ENCODE measurements at regions not wholly inside any gene's neighbourhood (a gene's known extent, or its start where the extent isn't known, plus 50 kb on each side); places are given as distances from the start of the nearest gene placed in this dataset.

DNA sequence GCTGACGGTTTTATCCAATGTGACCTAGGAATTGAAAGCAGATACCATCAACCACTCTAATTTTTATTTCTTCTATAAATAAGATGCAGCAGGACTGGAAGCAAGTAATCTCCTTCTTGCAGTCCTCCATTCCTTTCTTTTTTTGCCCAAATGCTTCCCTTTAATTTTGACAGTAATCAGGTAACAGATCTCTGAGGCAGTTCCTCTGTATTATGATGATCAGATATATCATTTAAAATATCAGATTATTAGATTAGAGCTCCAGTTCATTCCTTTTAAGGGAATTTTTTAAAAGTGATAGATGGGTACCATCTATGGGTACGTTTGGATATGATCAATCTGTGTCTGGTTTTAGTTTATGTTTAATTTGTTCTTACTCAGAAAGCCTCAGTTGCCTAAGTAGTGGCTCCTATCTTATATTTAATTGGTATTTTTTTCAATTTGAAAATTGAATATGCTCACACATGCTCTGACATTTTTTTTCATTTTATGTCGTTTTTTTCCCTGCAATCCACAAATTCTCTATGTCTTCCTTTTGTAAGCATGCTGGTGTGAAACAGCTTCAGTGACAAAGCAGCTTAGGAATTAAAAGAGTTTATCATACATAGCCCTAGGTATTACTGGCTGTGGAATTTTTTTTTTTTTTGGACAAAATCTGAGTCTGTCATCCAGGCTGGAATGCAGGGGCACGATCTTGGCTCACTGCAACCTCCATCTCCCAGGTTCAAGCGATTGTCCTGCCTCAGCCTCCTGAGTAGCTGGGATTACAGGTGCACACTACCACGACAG, 73.7 kb upstream of the ANK2 start:
- H3K27me3 Mint-ChIP-seq (ENCODE audit: insufficient read depth), result no peaks in the 10 kb centered on the region
- Histone ChIP-seq H3K4me1 (ENCODE audit: control insufficient read depth, insufficient read depth, low read length) (no peaks in the 10 kb centered on the region), H3K27ac (ENCODE audit: low read depth, low read length) (no peak overlapping the region), H3K9me3 (ENCODE audit: control insufficient read depth, low read length) (peaks cover 19% of the 10 kb centered on the region), H3K9ac (ENCODE audit: extremely low read depth, low read length, poor library complexity, severe bottlenecking) (no peak overlapping the region), H3K4me3 (ENCODE audit: low read length) (no peak overlapping the region), H3K27me3 (ENCODE audit: control insufficient read depth, insufficient read depth, low read length, poor library complexity, severe bottlenecking) (no peaks in the 10 kb centered on the region), H3K36me3 (ENCODE audit: control insufficient read depth, insufficient read depth, low read length) (peaks cover 13% of the 10 kb centered on the region)
- WGBS, 2 experiments (ENCODE audit: insufficient coverage in 1 of 2, insufficient read length in 1 of 2), result 82 to 93% methylated on average over 2 to 6 of the region's 6 CpGs
- peaks cover 13% of the 10 kb centered on the region for H3K9me3 Mint-ChIP-seq
- peaks cover 17% of the 10 kb centered on the region for H3K4me1 Mint-ChIP-seq
- TF ChIP-seq, protein P1, sequence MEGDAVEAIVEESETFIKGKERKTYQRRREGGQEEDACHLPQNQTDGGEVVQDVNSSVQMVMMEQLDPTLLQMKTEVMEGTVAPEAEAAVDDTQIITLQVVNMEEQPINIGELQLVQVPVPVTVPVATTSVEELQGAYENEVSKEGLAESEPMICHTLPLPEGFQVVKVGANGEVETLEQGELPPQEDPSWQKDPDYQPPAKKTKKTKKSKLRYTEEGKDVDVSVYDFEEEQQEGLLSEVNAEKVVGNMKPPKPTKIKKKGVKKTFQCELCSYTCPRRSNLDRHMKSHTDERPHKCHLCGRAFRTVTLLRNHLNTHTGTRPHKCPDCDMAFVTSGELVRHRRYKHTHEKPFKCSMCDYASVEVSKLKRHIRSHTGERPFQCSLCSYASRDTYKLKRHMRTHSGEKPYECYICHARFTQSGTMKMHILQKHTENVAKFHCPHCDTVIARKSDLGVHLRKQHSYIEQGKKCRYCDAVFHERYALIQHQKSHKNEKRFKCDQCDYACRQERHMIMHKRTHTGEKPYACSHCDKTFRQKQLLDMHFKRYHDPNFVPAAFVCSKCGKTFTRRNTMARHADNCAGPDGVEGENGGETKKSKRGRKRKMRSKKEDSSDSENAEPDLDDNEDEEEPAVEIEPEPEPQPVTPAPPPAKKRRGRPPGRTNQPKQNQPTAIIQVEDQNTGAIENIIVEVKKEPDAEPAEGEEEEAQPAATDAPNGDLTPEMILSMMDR (conservative IDR thresholded peaks at IDR 0.05), result no peak
- H3K4me3 Mint-ChIP-seq, result no peak overlapping the region
- no peak overlapping the region for H3K27ac Mint-ChIP-seq
- H3K36me3 Mint-ChIP-seq (ENCODE audit: low read depth), result peaks cover 37% of the 10 kb centered on the region
- DNase-seq, result no peak

DNA sequence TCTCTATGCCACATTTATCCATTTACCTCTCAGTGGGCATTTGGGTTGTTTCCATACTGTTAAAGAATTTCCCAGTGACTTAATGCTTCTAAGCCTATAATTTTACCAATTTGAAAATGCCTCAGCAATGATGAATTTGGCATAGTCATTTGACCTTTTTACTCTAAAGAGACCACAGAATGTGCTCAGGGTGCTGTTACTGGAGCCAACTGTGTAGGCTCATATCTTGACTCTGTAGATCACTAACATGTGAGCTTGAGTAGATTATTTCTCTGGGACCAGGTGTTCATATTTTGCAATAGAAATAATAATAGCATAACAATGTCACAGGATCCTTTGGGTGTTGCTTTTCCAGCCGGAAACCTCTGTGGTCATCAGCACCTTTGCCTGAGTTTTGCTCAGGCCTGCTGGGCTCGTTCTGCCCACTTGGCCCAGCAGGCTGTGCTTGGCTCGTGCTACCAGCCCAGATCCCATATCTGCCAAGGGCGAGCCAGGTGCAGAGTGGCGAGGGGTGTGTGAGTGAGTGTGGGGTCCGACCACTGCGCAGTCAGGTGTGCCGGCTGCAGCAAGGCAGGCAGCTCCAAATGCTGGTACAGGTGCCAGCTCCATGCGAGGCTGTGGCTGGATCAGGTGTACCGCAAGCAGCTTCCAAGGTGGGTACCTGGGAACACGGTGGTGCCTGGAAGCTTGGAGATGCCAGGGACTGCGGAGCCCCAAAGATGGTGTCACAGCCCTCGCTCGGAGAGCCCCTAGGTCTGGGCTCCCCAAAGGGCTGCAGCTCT, 70.6 kb upstream of the ANK2 start:
- Histone ChIP-seq H3K27me3 (ENCODE audit: control insufficient read depth, insufficient read depth, low read length, poor library complexity, severe bottlenecking) (no peaks in the 10 kb centered on the region), H3K27ac (ENCODE audit: low read depth, low read length) (no peak overlapping the region), H3K9ac (ENCODE audit: extremely low read depth, low read length, poor library complexity, severe bottlenecking) (no peak overlapping the region), H3K36me3 (ENCODE audit: control insufficient read depth, insufficient read depth, low read length) (peaks cover 8% of the 10 kb centered on the region), H3K4me3 (ENCODE audit: low read length) (no peak overlapping the region), H3K4me1 (ENCODE audit: control insufficient read depth, insufficient read depth, low read length) (no peaks in the 10 kb centered on the region), H3K9me3 (ENCODE audit: control insufficient read depth, low read length) (peaks cover 24% of the 10 kb centered on the region)
- peaks cover 15% of the 10 kb centered on the region for H3K9me3 Mint-ChIP-seq
- H3K4me3 Mint-ChIP-seq, result no peak overlapping the region
- no peaks in the 10 kb centered on the region for H3K27me3 Mint-ChIP-seq (ENCODE audit: insufficient read depth)
- H3K36me3 Mint-ChIP-seq (ENCODE audit: low read depth), result peaks cover 31% of the 10 kb centered on the region
- DNase-seq, result peak; percentile 51
- H3K27ac Mint-ChIP-seq, result no peak overlapping the region
- 93 to 96% methylated on average over 11 to 14 of the region's 14 CpGs for WGBS, 2 experiments (ENCODE audit: insufficient coverage in 1 of 2, insufficient read length in 1 of 2)
- TF ChIP-seq, protein P1 (conservative IDR thresholded peaks at IDR 0.05), result no peak
- H3K4me1 Mint-ChIP-seq, result peaks cover 15% of the 10 kb centered on the region

GRCh38 chr4:112979881-112980421, 69.5 kb upstream of the ANK2 start:
- 93 to 95% methylated on average over 9 to 16 of the region's 16 CpGs for WGBS, 2 experiments (ENCODE audit: insufficient coverage in 1 of 2, insufficient read length in 1 of 2)
- Mint-ChIP-seq H3K4me1 (peaks cover 8% of the 10 kb centered on the region), H3K36me3 (ENCODE audit: low read depth) (peaks cover 38% of the 10 kb centered on the region), H3K27ac (no peak overlapping the region), H3K27me3 (ENCODE audit: insufficient read depth) (no peaks in the 10 kb centered on the region), H3K4me3 (no peak overlapping the region), H3K9me3 (peaks cover 15% of the 10 kb centered on the region)
- no peak overlapping the region for H3K27ac ChIP-seq (ENCODE audit: low read depth, low read length)
- H3K9ac ChIP-seq (ENCODE audit: extremely low read depth, low read length, poor library complexity, severe bottlenecking), result no peak overlapping the region
- no peaks in the 10 kb centered on the region for H3K27me3 ChIP-seq (ENCODE audit: control insufficient read depth, insufficient read depth, low read length, poor library complexity, severe bottlenecking)
- H3K36me3 ChIP-seq (ENCODE audit: control insufficient read depth, insufficient read depth, low read length), result peaks cover 8% of the 10 kb centered on the region
- no peak overlapping the region for H3K4me3 ChIP-seq (ENCODE audit: low read length)
- TF ChIP-seq, protein P1 (conservative IDR thresholded peaks at IDR 0.05), result no peak
- H3K9me3 ChIP-seq (ENCODE audit: control insufficient read depth, low read length), result peaks cover 24% of the 10 kb centered on the region
- no peaks in the 10 kb centered on the region for H3K4me1 ChIP-seq (ENCODE audit: control insufficient read depth, insufficient read depth, low read length)
- peak; percentile 85 for DNase-seq

All from endodermal cell (in vitro differentiated cells).